GM19035 (cell line): ENCODE measurements at regions not wholly inside any gene's neighbourhood (a gene's known extent, or its start where the extent isn't known, plus 50 kb on each side); places are given as distances from the start of the nearest gene placed in this dataset.

Experiments used
- ATAC-seq: cut with Tn5 transposase; IDR thresholded peaks from one replicate; pipeline ENCODE4 v1.9.1; 2021; ENCODE audit not compliant: unreplicated experiment

DNA sequence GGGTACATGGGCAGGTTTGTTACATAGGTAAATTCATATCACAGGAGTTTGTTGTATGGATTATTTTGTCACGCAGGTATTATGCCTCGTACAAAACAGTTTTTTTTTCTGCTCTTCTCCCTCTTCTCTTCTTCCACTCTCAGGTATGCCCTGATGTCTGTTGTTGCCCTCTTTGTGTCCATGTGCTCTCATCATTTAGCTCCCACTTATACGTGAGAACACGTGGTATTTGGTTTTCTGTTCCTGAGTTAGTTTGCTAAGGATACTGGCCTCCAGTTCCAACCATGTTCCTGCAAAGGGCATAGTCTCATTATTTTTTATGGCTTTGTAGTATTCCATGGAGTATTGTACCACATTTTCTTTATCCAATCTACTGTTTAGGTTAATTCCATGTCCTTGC is 65.7 kb downstream of the UNC5CL start:
- no peak for ATAC-seq

DNA sequence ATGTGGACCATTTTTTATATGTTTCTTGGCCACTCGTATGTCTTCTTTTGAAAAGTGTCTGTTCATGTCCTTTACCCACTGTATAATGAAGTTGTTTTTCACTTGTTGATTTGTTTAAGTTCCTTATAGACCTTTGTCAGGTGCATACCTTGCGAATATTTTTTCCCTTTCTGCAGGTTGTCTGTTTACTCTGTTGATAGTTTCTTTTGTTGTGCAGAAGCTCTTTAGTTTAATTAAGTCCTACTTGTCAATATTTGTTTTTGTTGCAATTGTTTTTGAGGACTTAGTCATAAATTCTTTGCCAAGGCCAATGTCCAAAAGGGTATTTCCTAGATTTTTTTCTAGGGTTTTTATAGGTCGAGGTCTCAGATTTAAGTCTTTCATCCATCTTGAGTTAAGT is 66.2 kb downstream of the UNC5CL start:
- ATAC-seq, result no peak

- ATAC-seq, result no peak
Measured at GRCh38 chr6:40972190-40972589, 66.8 kb downstream of the UNC5CL start.

GRCh38 chr6:40968620-40969164 is 70.3 kb downstream of the UNC5CL start:
- no peak for ATAC-seq

- ATAC-seq, result no peak
Measured at GRCh38 chr6:40966860-40967259, 72.2 kb downstream of the UNC5CL start.

- ATAC-seq, result no peak
Measured at GRCh38 chr6:40965046-40965445, 74.0 kb downstream of the UNC5CL start.

GRCh38 chr6:40963019-40963418 is 76.0 kb downstream of the UNC5CL start:
- ATAC-seq, result no peak

- no peak for ATAC-seq
Measured at GRCh38 chr6:40962241-40962640, 76.8 kb downstream of the UNC5CL start.

DNA sequence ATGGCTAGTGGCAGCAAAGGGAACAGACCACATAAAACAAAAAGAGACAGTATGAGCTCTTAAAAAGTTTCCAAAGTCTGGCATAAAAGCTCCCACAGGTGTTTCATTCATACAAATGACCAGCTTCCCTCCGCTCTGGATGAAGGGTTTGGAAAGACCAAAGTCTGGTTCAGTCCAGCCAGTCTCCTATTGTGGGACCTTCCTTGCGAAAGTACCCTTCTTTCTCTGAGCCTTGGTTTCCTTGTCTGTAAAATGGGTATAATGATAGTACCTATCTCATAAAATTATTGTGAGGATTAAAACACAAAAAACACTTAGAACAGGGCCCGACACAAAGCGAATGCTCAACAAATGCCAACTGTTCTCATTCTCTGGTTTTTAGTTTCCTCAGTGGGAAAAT is 77.2 kb downstream of the UNC5CL start:
- ATAC-seq, result no peak

DNA sequence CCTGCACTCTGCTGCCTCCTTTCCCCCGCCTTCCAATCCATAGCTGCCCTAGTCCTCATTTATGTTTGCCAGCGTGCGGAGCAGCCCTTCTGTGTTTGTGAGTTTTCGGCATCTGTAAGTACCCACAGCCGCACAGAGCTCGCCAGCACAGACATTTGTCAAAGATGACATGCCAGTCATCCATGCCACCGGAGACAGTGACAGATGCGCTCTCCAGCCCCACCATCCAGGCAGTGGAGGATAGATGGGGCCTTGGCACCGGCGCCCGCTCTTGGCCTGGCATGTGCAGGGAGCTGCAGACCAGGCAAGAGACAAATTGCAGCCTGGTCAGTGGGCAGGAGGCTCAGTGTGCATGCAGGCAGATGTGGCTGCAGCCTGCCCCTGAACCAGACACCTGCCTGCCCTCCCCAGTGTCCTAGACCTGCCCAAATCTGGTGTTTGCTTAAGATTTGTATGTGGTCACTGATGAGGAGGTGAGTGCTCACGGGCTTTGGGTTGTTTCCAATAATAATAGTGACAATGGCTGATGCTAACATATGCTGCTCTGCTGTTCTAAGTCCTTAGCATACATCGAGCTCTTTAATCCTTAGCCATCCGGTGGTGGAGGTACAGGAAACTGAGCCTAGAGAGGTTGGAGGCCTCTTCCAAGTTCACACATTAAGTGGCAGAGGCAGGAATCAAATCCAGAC is 78.1 kb downstream of the UNC5CL start:
- ATAC-seq, result no peak

DNA sequence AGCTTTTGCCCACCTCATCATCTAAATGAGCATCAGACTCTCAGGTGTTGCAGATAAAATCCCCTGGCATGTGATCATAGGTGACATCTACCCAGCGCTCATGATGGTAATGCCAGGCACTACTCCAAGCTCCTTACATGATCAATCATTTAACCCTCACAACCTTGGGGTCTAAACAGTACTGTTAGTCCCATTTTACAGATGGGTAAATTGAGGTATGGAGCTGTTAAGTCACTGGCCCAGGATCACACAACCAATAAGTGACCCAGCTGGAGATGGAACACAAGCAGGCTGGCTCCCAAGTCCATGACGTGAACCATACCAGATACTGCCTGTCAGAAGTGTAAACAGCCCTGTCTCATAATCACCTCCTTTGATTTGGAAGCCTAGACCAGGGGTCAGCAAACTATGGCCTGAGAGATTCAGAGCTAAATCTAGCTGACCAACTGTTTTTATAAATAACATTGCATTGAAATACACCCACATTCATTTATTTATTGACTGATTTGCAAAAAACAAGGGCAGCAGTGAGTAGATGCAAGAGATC is 79.2 kb downstream of the UNC5CL start:
- ATAC-seq, result no peak

GRCh38 chr6:40958738-40959137 is 80.3 kb downstream of the UNC5CL start:
- ATAC-seq, result no peak

DNA sequence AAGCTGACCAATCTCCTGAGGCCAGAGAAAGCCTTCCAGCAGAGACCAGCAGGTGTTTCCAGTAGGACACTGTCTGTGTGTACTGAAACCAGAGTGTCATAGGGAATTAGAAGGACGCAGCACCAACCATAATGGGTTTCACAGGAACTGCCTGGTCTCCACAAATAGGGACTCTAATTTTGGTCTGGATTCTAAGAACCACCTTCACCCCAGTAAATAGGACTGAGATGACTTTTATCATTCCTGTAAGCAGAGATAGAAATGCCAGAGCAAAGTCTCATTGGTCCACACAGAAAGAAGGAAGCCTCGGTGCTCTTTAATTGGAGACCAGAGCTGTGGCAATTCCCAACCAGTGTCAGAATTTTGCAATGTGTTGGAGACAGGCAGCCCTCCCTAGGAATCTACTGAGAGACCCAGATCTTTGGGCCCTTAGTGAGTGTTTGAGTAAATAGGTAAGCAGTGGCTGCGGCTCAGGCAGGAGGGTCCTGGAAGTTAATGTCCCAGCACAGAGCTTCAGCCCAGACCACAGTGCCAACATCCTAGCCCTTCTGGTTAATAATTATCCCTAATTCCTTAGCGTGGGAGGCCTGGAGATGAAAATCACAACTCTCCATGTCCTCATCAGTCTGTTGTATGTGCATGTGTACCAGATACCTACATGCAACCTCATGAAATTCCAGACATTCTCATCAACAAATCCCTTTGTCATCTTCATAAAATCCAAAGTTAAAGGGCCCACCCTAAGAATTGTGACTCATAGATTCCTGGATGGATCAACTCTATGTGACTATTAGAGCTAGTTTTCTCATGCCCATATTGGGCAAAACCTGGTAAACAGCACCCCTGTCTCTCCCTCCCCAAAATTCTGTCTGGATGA is 81.2 kb downstream of the UNC5CL start:
- no peak for ATAC-seq

DNA sequence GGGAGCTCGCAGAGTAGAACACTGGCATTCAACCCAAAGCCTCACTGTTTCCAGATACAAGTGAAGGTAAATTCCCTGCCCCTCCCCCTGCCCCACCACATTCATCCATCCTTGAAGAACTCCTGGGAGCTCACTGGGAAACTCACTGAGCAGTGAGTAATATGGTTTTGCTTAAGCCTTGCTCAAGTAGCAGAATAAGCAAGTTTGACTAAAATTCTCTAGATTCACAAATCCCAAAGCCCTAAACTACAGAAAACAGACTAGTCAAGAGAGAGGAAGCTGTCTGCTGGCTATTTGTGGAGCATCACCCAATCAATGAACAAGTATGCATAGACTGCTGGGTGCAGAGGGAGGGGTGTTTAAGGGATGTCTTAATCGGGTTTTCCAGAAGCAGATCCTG is 82.1 kb downstream of the UNC5CL start:
- ATAC-seq, result no peak

- no peak for ATAC-seq
Measured at GRCh38 chr6:40955178-40955545, 83.9 kb downstream of the UNC5CL start.

DNA sequence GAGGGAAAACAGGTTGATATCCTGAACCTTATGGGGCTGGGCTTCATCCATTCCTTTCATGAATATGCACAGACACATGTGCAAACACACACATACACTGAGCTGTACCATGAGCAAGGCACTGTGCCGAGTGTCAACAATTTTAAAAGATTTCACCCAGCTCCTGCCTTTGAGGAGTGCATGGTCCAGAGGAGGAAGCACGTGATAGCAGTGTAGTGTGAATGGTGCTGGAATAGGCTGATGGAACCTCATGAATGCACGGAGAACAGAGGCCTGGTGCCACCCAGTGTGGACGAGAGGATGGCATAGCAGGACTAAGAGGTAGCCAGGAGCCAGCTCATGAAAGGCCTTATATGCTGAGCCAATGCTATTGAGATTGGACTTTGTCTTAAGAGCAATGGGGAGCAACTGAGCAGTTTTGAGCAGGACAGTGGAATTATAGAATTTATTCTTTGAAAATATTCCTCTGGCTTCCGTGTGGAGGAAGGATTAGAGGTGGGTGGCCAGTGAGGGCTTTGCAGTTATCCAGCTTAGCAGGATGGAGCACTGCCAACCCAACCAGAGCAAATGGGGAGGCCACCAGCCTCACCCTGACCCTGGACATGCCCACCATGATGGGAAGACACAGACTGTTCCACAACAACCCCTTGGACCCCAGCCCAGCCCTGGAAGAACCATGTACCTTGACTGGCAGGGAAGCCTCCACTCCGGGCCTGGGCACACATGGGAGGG is 84.4 kb downstream of the UNC5CL start:
- no peak for ATAC-seq

DNA sequence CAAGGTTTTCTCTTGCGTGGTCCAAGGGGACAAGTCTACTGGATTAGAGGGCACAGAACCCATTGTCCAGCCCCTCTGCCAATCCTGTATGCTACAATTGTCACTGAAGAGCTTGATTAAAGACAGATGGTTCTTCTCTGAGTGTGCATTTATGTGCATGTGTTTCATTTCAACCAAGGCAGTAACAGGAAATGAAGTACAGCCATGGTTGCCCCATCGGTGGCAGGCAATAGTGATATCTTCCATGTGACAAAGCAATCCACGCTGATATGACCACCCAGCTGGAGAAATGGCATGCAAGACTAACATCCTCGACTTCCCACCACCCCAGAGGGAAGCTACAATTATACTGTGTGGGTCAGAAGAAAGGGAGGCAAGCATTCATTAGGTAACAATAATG is 85.5 kb downstream of the UNC5CL start:
- ATAC-seq, result no peak

- no peak for ATAC-seq
Measured at GRCh38 chr6:40950986-40951698, 87.9 kb downstream of the UNC5CL start.

DNA sequence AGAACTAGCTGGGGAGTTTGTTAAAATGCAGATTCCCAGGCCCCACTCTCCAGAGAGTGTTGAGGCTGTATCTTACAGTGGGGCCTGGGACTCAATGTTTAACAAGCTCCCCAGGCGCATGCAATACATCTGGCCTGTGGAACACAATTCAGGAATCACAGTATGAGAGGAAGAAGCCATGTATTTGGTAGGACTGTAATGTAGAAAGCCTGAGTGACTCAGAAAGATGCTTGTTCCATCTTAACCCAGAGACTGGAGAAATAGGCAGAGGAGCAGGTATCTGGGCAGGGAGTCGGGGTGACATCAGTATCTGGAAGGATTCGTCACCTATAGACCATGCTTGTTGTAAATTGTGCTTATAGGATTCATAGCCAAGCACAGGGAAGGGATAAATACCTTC is 90.5 kb downstream of the UNC5CL start:
- ATAC-seq, result no peak

GRCh38 chr6:40947876-40948526 is 91.0 kb downstream of the UNC5CL start:
- ATAC-seq, result no peak
